ENCODE measurements at regions not wholly inside any gene's neighbourhood (a gene's known extent, or its start where the extent isn't known, plus 50 kb on each side); places are given as distances from the start of the nearest gene placed in this dataset.

DNA sequence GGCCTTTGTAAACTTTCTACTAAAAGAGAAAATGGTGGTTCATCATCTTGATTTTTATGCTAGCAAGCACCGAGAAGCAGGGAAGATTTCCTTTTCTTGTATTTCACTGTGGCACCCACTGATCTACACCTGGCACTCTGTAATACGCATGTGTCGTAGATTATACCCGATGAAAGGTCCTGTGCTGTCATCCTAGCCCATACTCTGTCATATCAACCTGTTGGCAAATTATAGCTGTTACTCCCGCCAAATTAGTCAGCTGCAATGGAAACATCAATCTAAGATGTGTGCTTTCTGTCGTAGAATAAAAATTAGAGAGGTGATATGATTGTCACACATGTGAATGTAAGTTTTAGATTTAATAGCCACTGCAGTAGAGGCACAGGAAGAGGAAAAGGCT lies 263.4 kb upstream of the PITX2 start:
- TF ChIP-seq, protein P1, sequence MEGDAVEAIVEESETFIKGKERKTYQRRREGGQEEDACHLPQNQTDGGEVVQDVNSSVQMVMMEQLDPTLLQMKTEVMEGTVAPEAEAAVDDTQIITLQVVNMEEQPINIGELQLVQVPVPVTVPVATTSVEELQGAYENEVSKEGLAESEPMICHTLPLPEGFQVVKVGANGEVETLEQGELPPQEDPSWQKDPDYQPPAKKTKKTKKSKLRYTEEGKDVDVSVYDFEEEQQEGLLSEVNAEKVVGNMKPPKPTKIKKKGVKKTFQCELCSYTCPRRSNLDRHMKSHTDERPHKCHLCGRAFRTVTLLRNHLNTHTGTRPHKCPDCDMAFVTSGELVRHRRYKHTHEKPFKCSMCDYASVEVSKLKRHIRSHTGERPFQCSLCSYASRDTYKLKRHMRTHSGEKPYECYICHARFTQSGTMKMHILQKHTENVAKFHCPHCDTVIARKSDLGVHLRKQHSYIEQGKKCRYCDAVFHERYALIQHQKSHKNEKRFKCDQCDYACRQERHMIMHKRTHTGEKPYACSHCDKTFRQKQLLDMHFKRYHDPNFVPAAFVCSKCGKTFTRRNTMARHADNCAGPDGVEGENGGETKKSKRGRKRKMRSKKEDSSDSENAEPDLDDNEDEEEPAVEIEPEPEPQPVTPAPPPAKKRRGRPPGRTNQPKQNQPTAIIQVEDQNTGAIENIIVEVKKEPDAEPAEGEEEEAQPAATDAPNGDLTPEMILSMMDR (conservative IDR thresholded peaks at IDR 0.05; ENCODE audit: low read length), result no peak
- no peak for TF ChIP-seq EZH2phosphoT487 (IDR thresholded peaks at IDR 0.05; ENCODE audit: borderline replicate concordance, low read depth, low read length)

Measured in OCI-LY7 (cell line).